GM21423 (cell line): ENCODE measurements at regions not wholly inside any gene's neighbourhood (a gene's known extent, or its start where the extent isn't known, plus 50 kb on each side); places are given as distances from the start of the nearest gene placed in this dataset.
"Not testable (repeated sequence)": the region's sequence is repeated elsewhere in the genome, so short reads cannot be mapped to it uniquely, and the experiment has no call there.

Source experiments
- ATAC-seq: cut with Tn5 transposase; IDR thresholded peaks from one replicate; pipeline ENCODE4 v1.9.1; 2021; ENCODE audit warnings: mild to moderate bottlenecking, moderate library complexity; ENCODE audit not compliant: unreplicated experiment

- no peak for ATAC-seq
Measured at GRCh38 chr15:31503758-31504461, 177.3 kb downstream of the KLF13 start.

- ATAC-seq: no peak
Measured at GRCh38 chr15:31504462-31504839, 177.8 kb downstream of the KLF13 start.

GRCh38 chr15:31507573-31507972, 180.9 kb downstream of the KLF13 start:
- not testable (repeated sequence) for ATAC-seq

GRCh38 chr15:31508656-31509055, 182.0 kb downstream of the KLF13 start:
- ATAC-seq: no peak

GRCh38 chr15:31510057-31510456, 183.4 kb downstream of the KLF13 start:
- no peak for ATAC-seq

GRCh38 chr15:31511707-31512310, 185.2 kb downstream of the KLF13 start:
- no peak for ATAC-seq

- no peak for ATAC-seq
Measured at GRCh38 chr15:31513178-31513577, 186.5 kb downstream of the KLF13 start.

GRCh38 chr15:31516440-31516839, 189.8 kb downstream of the KLF13 start:
- no peak for ATAC-seq

- ATAC-seq: no peak
Measured at GRCh38 chr15:31516874-31517273, 190.2 kb downstream of the KLF13 start.

- ATAC-seq: no peak
Measured at GRCh38 chr15:31517711-31518110, 191.1 kb downstream of the KLF13 start.

GRCh38 chr15:31522028-31522427, 195.4 kb downstream of the KLF13 start:
- ATAC-seq: no peak

- no peak for ATAC-seq
Measured at GRCh38 chr15:31523027-31523654, 196.5 kb downstream of the KLF13 start.

- no peak for ATAC-seq
Measured at GRCh38 chr15:31523655-31524049, 197.0 kb downstream of the KLF13 start.

- no peak for ATAC-seq
Measured at GRCh38 chr15:31525185-31525695, 198.6 kb downstream of the KLF13 start.

- no peak for ATAC-seq
Measured at GRCh38 chr15:31525988-31526665, 199.5 kb downstream of the KLF13 start.

GRCh38 chr15:31526916-31527690, 200.5 kb downstream of the KLF13 start:
- ATAC-seq: no peak

GRCh38 chr15:31528846-31529245, 202.2 kb downstream of the KLF13 start:
- ATAC-seq: no peak

- ATAC-seq: no peak
Measured at GRCh38 chr15:31537770-31538592, 211.3 kb downstream of the KLF13 start.

GRCh38 chr15:31540633-31541032, 214.0 kb downstream of the KLF13 start:
- no peak for ATAC-seq

- ATAC-seq: no peak
Measured at GRCh38 chr15:31544361-31544760, 217.7 kb downstream of the KLF13 start.
